WTC11 (cell line): ENCODE measurements at regions not wholly inside any gene's neighbourhood (a gene's known extent, or its start where the extent isn't known, plus 50 kb on each side); places are given as distances from the start of the nearest gene placed in this dataset.

ENCODE experiments used
- ATF2 ChIP-seq: sonication (generic); formaldehyde crosslinking; IDR thresholded peaks from 2 replicates; pipeline ENCODE4 v1.8.1; 2022; ENCODE audit warnings: low read depth, missing genetic modification reagents, borderline replicate concordance
- CTCF ChIP-seq: fragments of 200-600 bp; IDR thresholded peaks from 2 replicates; pipeline ENCODE4 v1.8.0; 2022; ENCODE audit warnings: antibody characterized with exemption
- NFATC4 ChIP-seq: fragments of 250-450 bp; sonication (Bioruptor Pico); IDR thresholded peaks from 2 replicates; pipeline ENCODE4 v1.9.0; 2021; ENCODE audit warnings: mild to moderate bottlenecking
- STAT6 ChIP-seq: sonication (generic); formaldehyde crosslinking; conservative IDR thresholded peaks from 2 replicates; pipeline ENCODE4 v1.8.1; 2023; ENCODE audit warnings: mild to moderate bottlenecking, low read depth, missing genetic modification reagents, moderate library complexity
- TP53 ChIP-seq: sonication (generic); formaldehyde crosslinking; IDR thresholded peaks from 2 replicates; pipeline ENCODE4 v1.8.1; 2023; ENCODE audit warnings: mild to moderate bottlenecking, missing genetic modification reagents
- ZNF416 ChIP-seq: fragments of 250-450 bp; sonication (Bioruptor Pico); IDR thresholded peaks from 2 replicates; pipeline ENCODE4 v1.9.0; 2021; ENCODE audit warnings: mild to moderate bottlenecking, inconsistent platforms

- no peak for TF ChIP-seq TP53 (CRISPR knock-in tag)
- no peak for TF ChIP-seq ZNF416 (CRISPR knock-in tag)
- no peak for TF ChIP-seq CTCF
- no peak for TF ChIP-seq STAT6 (CRISPR knock-in tag)
- no peak for TF ChIP-seq NFATC4 (CRISPR knock-in tag)
- no peak for TF ChIP-seq ATF2 (CRISPR knock-in tag)
Observed at GRCh38 chr1:19007491-19008441, 51.3 kb upstream of the IFFO2 start.
